OCI-LY3 (cell line): ENCODE measurements at regions not wholly inside any gene's neighbourhood (a gene's known extent, or its start where the extent isn't known, plus 50 kb on each side); places are given as distances from the start of the nearest gene placed in this dataset.

Experiments
- H2AFZ ChIP-seq: fragments of 200-600, 300-600 bp; shearing (Covaris generic); 2 replicates; pipeline ENCODE4 v1.6.0; 2014; ENCODE audit warnings: antibody characterized with exemption, low read depth, low read length
- H3K27ac ChIP-seq: fragments of 200-600, 300-600 bp; sonication (generic); 2 replicates; pipeline ENCODE4 v1.5.1; 2014; ENCODE audit warnings: mild to moderate bottlenecking, low read length, moderate library complexity, mixed read lengths
- H3K27me3 ChIP-seq: fragments of 200-600, 300-600 bp; sonication (generic); 2 replicates; pipeline ENCODE4 v1.6.1; 2014; ENCODE audit warnings: low read depth, low read length, mixed read lengths
- H3K36me3 ChIP-seq: fragments of 200-600, 300-600 bp; sonication (generic); replicated peaks from 2 replicates; pipeline ENCODE3; 2014; ENCODE audit warnings: low read depth, low read length, mixed read lengths
- H3K4me1 ChIP-seq: fragments of 300-600, 200-600 bp; sonication (generic); 2 replicates; pipeline ENCODE4 v1.6.1; 2014; ENCODE audit warnings: low read length, mixed read lengths
- H3K4me2 ChIP-seq: fragments of 200-600, 300-600 bp; sonication (generic); 2 replicates; pipeline ENCODE4 v1.6.1; 2014; ENCODE audit warnings: low read length, mixed read lengths
- H3K4me3 ChIP-seq: fragments of 300-600, 200-600 bp; sonication (generic); 2 replicates; pipeline ENCODE4 v1.5.1; 2014; ENCODE audit warnings: antibody characterized with exemption, mild to moderate bottlenecking, low read length, moderate library complexity
- H3K79me2 ChIP-seq: fragments of 300-600, 200-600 bp; shearing (Covaris generic); 2 replicates; pipeline ENCODE4 v1.6.1; 2014; ENCODE audit warnings: mild to moderate bottlenecking, low read length, mixed read lengths
- H3K9ac ChIP-seq: fragments of 300-600, 200-600 bp; shearing (Covaris generic); 2 replicates; pipeline ENCODE4 v1.6.0; 2014; ENCODE audit warnings: mild to moderate bottlenecking, low read length, moderate library complexity
- H3K9me3 ChIP-seq: fragments of 200-600, 300-600 bp; shearing (Covaris generic); 2 replicates; pipeline ENCODE4 v1.6.1; 2014; ENCODE audit warnings: low read length, mixed read lengths; ENCODE audit not compliant: insufficient read depth
- H4K20me1 ChIP-seq: fragments of 200-600, 300-600 bp; sonication (generic); 2 replicates; pipeline ENCODE4 v1.6.1; 2016; ENCODE audit warnings: low read length, mixed read lengths; ENCODE audit not compliant: insufficient read depth
- EZH2phosphoT487 ChIP-seq: fragments of 200-600 bp; shearing (Covaris generic); IDR thresholded peaks from 2 replicates; pipeline ENCODE4 v1.6.1; 2018; ENCODE audit warnings: antibody characterized with exemption, mixed run types, low read depth
- TF ChIP-seq, protein P1 (sequence below): fragments of 200-600, 300-600 bp; sonication (generic); IDR thresholded peaks from 2 replicates; pipeline ENCODE4 v1.5.1; 2014; ENCODE audit warnings: antibody characterized with exemption, low read length, low read depth

DNA sequence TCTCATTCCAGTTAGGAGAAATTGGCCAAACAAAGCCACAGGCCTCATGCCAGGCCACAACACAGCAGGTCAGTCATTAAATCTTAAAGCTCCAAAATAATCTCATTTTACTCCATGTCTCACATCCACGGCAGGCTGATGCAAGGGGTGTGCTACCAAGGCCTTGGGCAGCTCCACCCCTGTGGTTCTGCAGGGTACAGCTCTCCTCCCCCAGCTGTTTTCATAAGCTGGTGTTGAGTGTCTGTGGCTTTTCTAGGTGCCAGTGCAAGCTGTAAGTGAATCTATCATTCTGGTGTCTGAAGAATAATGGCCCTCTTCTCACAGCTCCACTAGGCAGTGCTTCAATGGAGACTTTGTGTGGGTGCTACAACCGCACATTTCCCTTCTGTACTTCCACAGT is 949.2 kb downstream of the TECRL start:
- no peaks in the 10 kb centered on the region for H4K20me1 ChIP-seq
- H3K36me3 ChIP-seq, result no peaks in the 10 kb centered on the region
- H3K27me3 ChIP-seq, result no peaks in the 10 kb centered on the region
- H3K9ac ChIP-seq, result no peak overlapping the region
- no peak overlapping the region for H2AFZ ChIP-seq
- H3K9me3 ChIP-seq, result no peaks in the 10 kb centered on the region
- H3K79me2 ChIP-seq, result no peaks in the 10 kb centered on the region
- H3K27ac ChIP-seq, result no peak overlapping the region
- no peak overlapping the region for H3K4me2 ChIP-seq
- no peak overlapping the region for H3K4me3 ChIP-seq
- TF ChIP-seq EZH2phosphoT487, result no peak
- TF ChIP-seq, protein P1, sequence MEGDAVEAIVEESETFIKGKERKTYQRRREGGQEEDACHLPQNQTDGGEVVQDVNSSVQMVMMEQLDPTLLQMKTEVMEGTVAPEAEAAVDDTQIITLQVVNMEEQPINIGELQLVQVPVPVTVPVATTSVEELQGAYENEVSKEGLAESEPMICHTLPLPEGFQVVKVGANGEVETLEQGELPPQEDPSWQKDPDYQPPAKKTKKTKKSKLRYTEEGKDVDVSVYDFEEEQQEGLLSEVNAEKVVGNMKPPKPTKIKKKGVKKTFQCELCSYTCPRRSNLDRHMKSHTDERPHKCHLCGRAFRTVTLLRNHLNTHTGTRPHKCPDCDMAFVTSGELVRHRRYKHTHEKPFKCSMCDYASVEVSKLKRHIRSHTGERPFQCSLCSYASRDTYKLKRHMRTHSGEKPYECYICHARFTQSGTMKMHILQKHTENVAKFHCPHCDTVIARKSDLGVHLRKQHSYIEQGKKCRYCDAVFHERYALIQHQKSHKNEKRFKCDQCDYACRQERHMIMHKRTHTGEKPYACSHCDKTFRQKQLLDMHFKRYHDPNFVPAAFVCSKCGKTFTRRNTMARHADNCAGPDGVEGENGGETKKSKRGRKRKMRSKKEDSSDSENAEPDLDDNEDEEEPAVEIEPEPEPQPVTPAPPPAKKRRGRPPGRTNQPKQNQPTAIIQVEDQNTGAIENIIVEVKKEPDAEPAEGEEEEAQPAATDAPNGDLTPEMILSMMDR, result no peak
- H3K4me1 ChIP-seq, result peaks cover 12% of the 10 kb centered on the region

DNA sequence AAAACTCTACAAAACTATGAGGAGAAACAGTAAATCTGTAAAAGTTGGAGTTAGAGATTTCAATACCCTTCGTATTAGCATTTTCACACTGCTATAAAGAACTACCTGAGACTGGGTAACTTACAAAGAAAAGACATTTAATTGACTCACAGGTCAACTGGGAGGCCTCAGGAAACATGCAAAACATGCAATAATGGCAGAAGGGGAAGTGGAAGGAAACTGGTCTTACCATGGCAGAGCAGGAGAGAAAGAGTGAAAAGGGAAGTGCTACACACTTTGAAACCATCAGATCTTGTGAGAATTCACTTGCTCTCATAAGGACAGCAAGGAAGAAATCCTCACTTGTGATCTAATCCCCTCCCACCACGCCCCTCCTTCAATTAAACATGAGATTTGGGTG is 949.9 kb downstream of the TECRL start:
- H3K27ac ChIP-seq, result peak overlapping the region; percentile 30; the same call in 1 of the 2 replicates
- H3K9me3 ChIP-seq, result no peaks in the 10 kb centered on the region
- no peaks in the 10 kb centered on the region for H3K36me3 ChIP-seq
- no peaks in the 10 kb centered on the region for H4K20me1 ChIP-seq
- no peak overlapping the region for H3K4me3 ChIP-seq
- H3K79me2 ChIP-seq, result no peaks in the 10 kb centered on the region
- H3K4me1 ChIP-seq, result peaks cover 12% of the 10 kb centered on the region
- H3K27me3 ChIP-seq, result no peaks in the 10 kb centered on the region
- no peak for TF ChIP-seq EZH2phosphoT487
- TF ChIP-seq, protein P1, result no peak
- H2AFZ ChIP-seq, result no peak overlapping the region
- H3K4me2 ChIP-seq, result 0 out of 2 replicates have a peak overlapping the region, but pooled peaks have one; percentile 6
- H3K9ac ChIP-seq, result no peak overlapping the region

DNA sequence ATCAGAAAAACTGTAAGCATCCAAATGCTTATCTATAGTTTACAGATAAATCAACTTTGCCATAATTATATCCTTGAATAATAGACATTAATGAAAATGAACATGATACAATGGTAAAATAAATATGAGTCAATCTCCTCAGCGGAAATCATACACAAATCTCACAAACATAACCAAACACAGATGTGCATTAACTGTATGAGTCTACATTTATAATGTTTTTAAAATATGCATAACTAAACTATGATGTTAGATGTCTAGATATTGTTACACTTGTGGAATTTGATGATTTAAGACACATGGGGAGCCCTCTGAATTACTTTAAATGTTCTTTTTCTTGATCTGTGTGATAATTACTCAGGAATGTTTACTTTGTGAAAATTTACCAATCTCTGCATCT is 951.2 kb downstream of the TECRL start:
- no peaks in the 10 kb centered on the region for H3K9me3 ChIP-seq
- H2AFZ ChIP-seq, result no peak overlapping the region
- H3K27me3 ChIP-seq, result no peaks in the 10 kb centered on the region
- H3K36me3 ChIP-seq, result no peaks in the 10 kb centered on the region
- no peak overlapping the region for H3K4me3 ChIP-seq
- H4K20me1 ChIP-seq, result no peaks in the 10 kb centered on the region
- peaks cover 12% of the 10 kb centered on the region for H3K4me1 ChIP-seq
- no peaks in the 10 kb centered on the region for H3K79me2 ChIP-seq
- H3K4me2 ChIP-seq, result no peak overlapping the region
- H3K9ac ChIP-seq, result no peak overlapping the region
- TF ChIP-seq, protein P1, result no peak
- TF ChIP-seq EZH2phosphoT487, result no peak
- no peak overlapping the region for H3K27ac ChIP-seq

DNA sequence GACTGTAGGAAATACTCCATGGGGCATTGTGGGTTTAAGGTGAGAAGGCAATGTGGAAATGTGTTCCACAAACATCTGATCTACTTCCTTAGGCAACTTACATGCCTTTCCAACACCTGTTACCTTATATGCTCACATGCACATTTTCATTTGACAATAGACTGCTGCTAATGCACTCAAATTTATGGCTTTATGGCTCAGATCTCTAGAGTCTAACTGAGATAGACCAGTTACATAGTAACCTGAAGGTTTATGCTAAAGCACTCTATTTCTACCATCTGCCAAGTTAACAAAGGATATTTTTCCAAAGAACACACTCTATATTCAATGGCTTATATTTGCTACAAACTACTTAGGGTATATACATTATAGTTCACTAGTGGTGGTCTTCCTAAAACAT is 969.0 kb downstream of the TECRL start:
- no peak overlapping the region for H3K9ac ChIP-seq
- no peaks in the 10 kb centered on the region for H3K79me2 ChIP-seq
- no peaks in the 10 kb centered on the region for H4K20me1 ChIP-seq

More for the DNA sequence above, 969.0 kb downstream of the TECRL start:
- H3K9me3 ChIP-seq, result no peaks in the 10 kb centered on the region
- no peak overlapping the region for H3K4me3 ChIP-seq
- no peak overlapping the region for H3K4me2 ChIP-seq
- H3K27ac ChIP-seq, result no peak overlapping the region
- no peak overlapping the region for H2AFZ ChIP-seq
- H3K36me3 ChIP-seq, result no peaks in the 10 kb centered on the region
- no peaks in the 10 kb centered on the region for H3K27me3 ChIP-seq
- peaks cover 7% of the 10 kb centered on the region; the same call in 1 of the 2 replicates for H3K4me1 ChIP-seq
- TF ChIP-seq, protein P1, result no peak
- TF ChIP-seq EZH2phosphoT487, result no peak
